Heart right ventricle (tissue), 16 donors: ENCODE measurements at regions not wholly inside any gene's neighbourhood (a gene's known extent, or its start where the extent isn't known, plus 50 kb on each side); places are given as distances from the start of the nearest gene placed in this dataset.
"Not testable (repeated sequence)": the region's sequence is repeated elsewhere in the genome, so short reads cannot be mapped to it uniquely, and the experiment has no call there.

Source experiments
- ATAC-seq, 8 donors: fragments of 200-7000 bp; cut with Tn5 transposase; one replicate each; pipeline ENCODE4 v1.9.1; 2020; ENCODE audit warnings: mild to moderate bottlenecking in 8 of 8, moderate library complexity in 8 of 8, moderate number of reproducible peaks in 1 of 8
- DNase-seq, 2 donors: peaks; one replicate each; pipeline ENCODE4 v3.0.0-alpha.2; 2020
- H3K27ac ChIP-seq, 10 donors: fragments of 200-600 bp; sonication (generic) in 2 of 10; one replicate each; pipeline versions ENCODE4 v1.5.0 to v1.8.0; 2020 to 2022; ENCODE audit warnings: mild to moderate bottlenecking in 3 of 10
- H3K27me3 ChIP-seq, 7 donors: fragments of 200-600 bp; one replicate each; pipeline ENCODE4 v1.8.0; 2021 to 2022; ENCODE audit warnings: mild to moderate bottlenecking in 2 of 7
- H3K36me3 ChIP-seq, 9 donors: fragments of 200-600 bp; sonication (generic) in 1 of 9; one replicate each; pipeline versions ENCODE4 v1.5.0 to v1.8.0; 2020 to 2022; ENCODE audit warnings: mild to moderate bottlenecking in 2 of 9
- H3K4me1 ChIP-seq, 9 donors: fragments of 200-600 bp; sonication (generic) in 1 of 9; one replicate each; pipeline versions ENCODE4 v1.5.0 to v1.8.0; 2020 to 2022; ENCODE audit warnings: mild to moderate bottlenecking in 4 of 9
- H3K4me3 ChIP-seq, 10 donors: fragments of 200-600 bp; sonication (generic) in 2 of 10; one replicate each; pipeline versions ENCODE4 v1.5.0 to v1.8.0; 2020 to 2022; ENCODE audit warnings: mild to moderate bottlenecking in 7 of 10, moderate library complexity in 2 of 10
- H3K9me3 ChIP-seq, 11 donors: fragments of 200-600 bp in 10 of 11; sonication (generic) in 2 of 11; one replicate each; pipeline versions ENCODE4 v1.5.0 to v1.8.0; 2013 to 2022; ENCODE audit warnings: mild to moderate bottlenecking in 2 of 11, control low read depth in 1 of 11, moderate library complexity in 1 of 11
- CTCF ChIP-seq, 9 donors: fragments of 200-600 bp; sonication (generic) in 2 of 9; IDR thresholded peaks; one replicate each; pipeline versions ENCODE4 v1.5.0 to v1.8.0; 2021 to 2022; ENCODE audit warnings: antibody characterized with exemption in 9 of 9, mild to moderate bottlenecking in 5 of 9, moderate library complexity in 1 of 9
- WGBS, 2 donors: extraction: QIAGEN DNeasy Blood & Tissue Kit; methylation state at CpG; one replicate each; pipeline ENCODE4 v1.1.7; 2013; ENCODE audit warnings: inconsistent platforms in 1 of 2; 5-methylcytosine and 5-hydroxymethylcytosine counted together
- intact Hi-C, 10 donors: fragments of 100-400 bp; cut with DNase I; formaldehyde crosslinking; loops; one replicate each; pipeline versions ENCODE4 v1.11.1 to v1.14.2; 2022
- donor health status: Arrhythmogenic right ventricular cardiomyopathy.
- donor health status: ischemic (EF 13 %, LVEDD 7.1; RV severe dilation, severe dysfunction).
- donor health status: healthy with polysubstance abuse.
- donor health status: DM: no; HTN: yes; CAD: no.
- donor health status: DM: no; HTN: no; CAD: no.
- donor health status: ischemic (EF 25% LVEDD 6.9; RV normal size, moderate dysfunction).
- donor health status: ischemic (EF 25% LVEDD 5.7; RV mildly dilated, moderate dysfunction).
- donor health status: healthy.
- donor health status: DM: yes; HTN: yes; CAD: no.
- donor health status: Ischemic cardiomyopathy.
- donor health status: ischemic (EF 35%, LVEDD 5.7; RV mildly dilated, moderate dysfunction).
- donor health status: nonischemic (EF 11% LVEDD 7.7; RV severe dilation, severe dysfunction).
- donor health status: DM: yes; HTN: yes; CAD: no.
- donor health status: PGD.
- donor health status: ischemic (EF 29% LVEDD 5.4; RV normal size, mild dysfunction).
- donor health status: nonischemic (EF 23%, LVEDD 6.1; RV moderate dilation, normal function).

DNA sequence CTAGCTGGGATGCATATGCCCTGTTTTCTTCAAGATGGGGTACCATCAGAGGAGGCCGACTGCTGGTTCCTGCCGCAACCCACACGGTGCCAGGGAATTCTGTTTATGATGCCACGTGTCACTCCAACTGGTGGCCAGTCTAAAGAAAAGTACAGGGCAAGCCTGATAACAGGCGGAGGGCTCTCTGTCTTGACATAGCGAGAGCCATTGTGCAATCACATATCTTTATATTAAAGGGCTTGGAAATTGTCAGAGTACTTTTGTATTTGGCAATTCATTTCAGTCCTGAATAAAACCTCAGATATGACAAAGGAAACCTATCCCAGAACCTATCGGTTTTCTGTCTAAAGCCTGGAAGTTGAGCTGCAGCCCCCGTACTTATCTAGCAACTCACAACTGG is 768.4 kb downstream of the TDRD15 start:
- Histone ChIP-seq H3K9me3 (no peaks in the 10 kb centered on the region), H3K27ac (no peak overlapping the region), H3K4me1 (peaks cover 0 to 9% (median 0%) of the 10 kb centered on the region in 9 donors), H3K4me3 (no peak overlapping the region), H3K36me3 (no peaks in the 10 kb centered on the region), H3K27me3 (peaks cover 0 to 3% (median 0%) of the 10 kb centered on the region in 7 donors)
- no peak for DNase-seq
- no peak for TF ChIP-seq CTCF (IDR thresholded peaks at IDR 0.05)
- 59 to 64% methylated on average over 8 of the region's 8 CpGs for WGBS, 2 donors
- intact Hi-C loops: no loop called here
- peak in 2 of 8 donors; percentile 39 to 41 for ATAC-seq

- peaks cover 0 to 3% (median 0%) of the 10 kb centered on the region in 7 donors for H3K27me3 ChIP-seq
- ATAC-seq (no peak), DNase-seq (no peak)
- H3K4me1 ChIP-seq: peaks cover 0 to 9% (median 0%) of the 10 kb centered on the region in 9 donors
- intact Hi-C loops: no loop called here
- H3K36me3 ChIP-seq: no peaks in the 10 kb centered on the region
- H3K9me3 ChIP-seq: no peaks in the 10 kb centered on the region
- H3K4me3 ChIP-seq: no peak overlapping the region
- no peak overlapping the region for H3K27ac ChIP-seq
- WGBS, 2 donors: 84 to 88% methylated on average over 5 of the region's 5 CpGs
- no peak for TF ChIP-seq CTCF (IDR thresholded peaks at IDR 0.05)
Measured at GRCh38 chr2:21895200-21895599, 771.4 kb downstream of the TDRD15 start.

DNA sequence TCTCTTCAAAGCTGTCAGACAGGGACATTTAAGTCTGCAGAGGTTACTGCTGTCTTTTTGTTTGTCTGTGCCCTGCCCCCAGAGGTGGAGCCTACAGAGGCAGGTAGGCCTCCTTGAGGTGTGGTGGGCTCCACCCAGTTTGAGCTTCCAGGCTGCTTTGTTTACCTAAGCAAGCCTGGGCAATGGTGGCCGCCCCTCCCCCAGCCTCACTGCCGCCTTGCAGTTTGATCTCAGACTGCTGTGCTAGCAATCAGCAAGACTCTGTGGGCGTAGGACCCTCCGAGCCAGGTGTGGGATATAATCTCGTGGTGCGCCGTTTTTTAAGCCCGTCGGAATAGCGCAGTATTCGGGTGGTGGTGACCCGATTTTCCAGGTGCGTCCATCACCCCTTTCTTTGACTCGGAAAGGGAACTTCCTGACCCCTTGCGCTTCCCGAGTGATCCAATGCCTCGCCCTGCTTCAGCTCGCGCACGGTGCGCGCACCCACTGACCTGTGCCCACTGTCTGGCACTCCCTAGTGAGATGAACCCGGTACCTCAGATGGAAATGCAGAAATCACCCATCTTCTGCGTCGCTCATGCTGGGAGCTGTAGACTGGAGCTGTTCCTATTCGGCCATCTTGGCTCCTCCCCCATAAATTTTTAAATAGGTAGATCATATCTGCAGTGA is 785.1 kb downstream of the TDRD15 start:
- DNase-seq, H3K36me3 ChIP-seq, H3K9me3 ChIP-seq, ATAC-seq, H3K27ac ChIP-seq, H3K4me3 ChIP-seq, H3K27me3 ChIP-seq, H3K4me1 ChIP-seq, intact Hi-C loops: not testable (repeated sequence)
- 92 to 93% methylated on average over 25 of the region's 26 CpGs for WGBS, 2 donors

DNA sequence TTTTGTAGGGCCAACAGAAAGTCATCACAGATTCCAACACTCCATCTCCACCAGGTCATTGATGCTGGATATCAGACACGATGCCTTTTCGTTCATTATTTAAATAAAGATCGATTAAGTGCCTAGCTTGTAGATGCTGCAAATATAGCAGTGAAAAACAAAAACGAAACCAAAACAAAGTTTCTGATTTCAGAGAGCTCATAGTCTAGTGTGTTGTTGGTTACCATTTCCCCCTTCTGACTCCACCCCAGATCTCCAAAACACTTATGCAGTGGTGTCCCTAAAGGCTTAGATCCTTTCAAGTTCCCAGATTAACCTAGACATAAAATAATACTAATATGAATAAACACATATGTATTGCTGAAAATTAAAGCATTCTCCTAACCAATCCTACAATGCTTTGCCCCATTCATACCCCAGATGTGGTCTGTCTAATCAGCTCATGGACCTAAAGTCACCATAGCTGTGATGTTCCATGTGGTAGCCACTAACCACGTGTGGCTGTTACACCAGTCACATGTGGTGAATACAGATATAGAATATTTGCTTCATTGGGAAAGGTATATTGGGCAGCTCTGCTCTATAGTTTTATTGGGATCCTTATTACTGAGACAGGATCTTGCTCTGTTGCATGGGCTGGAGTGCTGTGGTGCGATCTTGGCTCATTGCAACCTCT is 787.2 kb downstream of the TDRD15 start:
- ATAC-seq (no peak), DNase-seq (no peak)
- WGBS, 2 donors: 82 to 85% methylated on average over 6 of the region's 6 CpGs
- Histone ChIP-seq H3K36me3 (no peaks in the 10 kb centered on the region), H3K4me1 (no peaks in the 10 kb centered on the region), H3K4me3 (no peak overlapping the region), H3K27ac (no peak overlapping the region), H3K27me3 (no peaks in the 10 kb centered on the region), H3K9me3 (no peaks in the 10 kb centered on the region)
- intact Hi-C loops: no loop called here
- TF ChIP-seq CTCF (IDR thresholded peaks at IDR 0.05): no peak

- intact Hi-C loops: no loop called here
- no peak for ATAC-seq
- no peaks in the 10 kb centered on the region for H3K27me3 ChIP-seq
- 74 to 79% methylated on average over 3 of the region's 3 CpGs for WGBS, 2 donors
- no peak for DNase-seq
- no peak overlapping the region for H3K27ac ChIP-seq
- no peaks in the 10 kb centered on the region for H3K9me3 ChIP-seq
- TF ChIP-seq CTCF (IDR thresholded peaks at IDR 0.05): no peak
- no peaks in the 10 kb centered on the region for H3K36me3 ChIP-seq
- no peak overlapping the region for H3K4me3 ChIP-seq
- no peaks in the 10 kb centered on the region for H3K4me1 ChIP-seq
Measured at GRCh38 chr2:21912405-21912804, 788.6 kb downstream of the TDRD15 start.
